Right atrium auricular region (tissue), 2 donors: ENCODE measurements at regions not wholly inside any gene's neighbourhood (a gene's known extent, or its start where the extent isn't known, plus 50 kb on each side); places are given as distances from the start of the nearest gene placed in this dataset.
"Not testable (repeated sequence)": the region's sequence is repeated elsewhere in the genome, so short reads cannot be mapped to it uniquely, and the experiment has no call there.

Experiments
- DNase-seq: peaks from one replicate; pipeline ENCODE4 v3.0.0-alpha.2; 2019; ENCODE audit warnings: low spot score
- H3K27ac ChIP-seq, 2 donors: fragments of 200-600 bp; sonication (generic); 1 replicate in 1 of 2; 2 replicates in 1 of 2; pipeline ENCODE4 v1.5.1; 2016 to 2019
- H3K27me3 ChIP-seq, 2 donors: fragments of 200-600 bp; sonication (generic); one replicate each; pipeline versions ENCODE4 v1.5.1 to v1.6.0; 2017 to 2019
- H3K36me3 ChIP-seq: fragments of 200-600 bp; sonication (generic); one replicate; pipeline ENCODE4 v1.5.1; 2016
- H3K4me1 ChIP-seq, 2 donors: fragments of 200-600 bp; sonication (generic); one replicate each; pipeline versions ENCODE4 v1.5.1 to v1.6.0; 2017 to 2019
- H3K4me3 ChIP-seq, 2 donors: fragments of 200-600 bp; sonication (generic); 1 replicate in 1 of 2; 2 replicates in 1 of 2; pipeline ENCODE4 v1.5.1; 2017 to 2019; ENCODE audit warnings: mild to moderate bottlenecking in 1 of 2, moderate library complexity in 1 of 2
- H3K9me3 ChIP-seq, 2 donors: fragments of 200-600 bp; sonication (generic); one replicate each; pipeline ENCODE4 v1.5.1; 2019
- TF ChIP-seq, protein P1 (sequence below), 2 donors: fragments of 200-600 bp; sonication (generic); IDR thresholded peaks; one replicate each; pipeline ENCODE4 v1.5.1; 2019; ENCODE audit warnings: antibody characterized with exemption in 2 of 2

DNA sequence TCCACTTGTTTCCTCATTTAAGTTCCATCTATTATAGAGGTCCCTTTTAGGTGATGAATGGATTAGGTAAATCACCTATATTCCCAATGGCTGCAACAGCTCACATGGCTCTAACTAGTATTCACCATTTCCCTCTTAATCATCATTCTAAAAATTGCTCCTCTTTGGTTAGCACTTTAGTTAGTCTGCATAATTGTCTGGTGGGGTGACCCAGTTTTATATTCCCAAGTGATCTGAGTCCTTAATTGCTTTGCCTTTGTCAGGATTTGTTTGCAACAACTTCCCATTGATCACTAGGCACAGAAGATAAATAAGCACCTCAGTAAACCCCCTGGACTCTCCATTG lies 395.2 kb downstream of the RAB38 start:
- Histone ChIP-seq H3K36me3 (no peaks in the 10 kb centered on the region), H3K27ac (no peak overlapping the region), H3K4me3 (no peak overlapping the region), H3K27me3 (no peaks in the 10 kb centered on the region), H3K9me3 (no peaks in the 10 kb centered on the region), H3K4me1 (no peaks in the 10 kb centered on the region)
- DNase-seq = no peak
- TF ChIP-seq, protein P1, sequence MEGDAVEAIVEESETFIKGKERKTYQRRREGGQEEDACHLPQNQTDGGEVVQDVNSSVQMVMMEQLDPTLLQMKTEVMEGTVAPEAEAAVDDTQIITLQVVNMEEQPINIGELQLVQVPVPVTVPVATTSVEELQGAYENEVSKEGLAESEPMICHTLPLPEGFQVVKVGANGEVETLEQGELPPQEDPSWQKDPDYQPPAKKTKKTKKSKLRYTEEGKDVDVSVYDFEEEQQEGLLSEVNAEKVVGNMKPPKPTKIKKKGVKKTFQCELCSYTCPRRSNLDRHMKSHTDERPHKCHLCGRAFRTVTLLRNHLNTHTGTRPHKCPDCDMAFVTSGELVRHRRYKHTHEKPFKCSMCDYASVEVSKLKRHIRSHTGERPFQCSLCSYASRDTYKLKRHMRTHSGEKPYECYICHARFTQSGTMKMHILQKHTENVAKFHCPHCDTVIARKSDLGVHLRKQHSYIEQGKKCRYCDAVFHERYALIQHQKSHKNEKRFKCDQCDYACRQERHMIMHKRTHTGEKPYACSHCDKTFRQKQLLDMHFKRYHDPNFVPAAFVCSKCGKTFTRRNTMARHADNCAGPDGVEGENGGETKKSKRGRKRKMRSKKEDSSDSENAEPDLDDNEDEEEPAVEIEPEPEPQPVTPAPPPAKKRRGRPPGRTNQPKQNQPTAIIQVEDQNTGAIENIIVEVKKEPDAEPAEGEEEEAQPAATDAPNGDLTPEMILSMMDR (IDR thresholded peaks at IDR 0.05) = no peak

DNA sequence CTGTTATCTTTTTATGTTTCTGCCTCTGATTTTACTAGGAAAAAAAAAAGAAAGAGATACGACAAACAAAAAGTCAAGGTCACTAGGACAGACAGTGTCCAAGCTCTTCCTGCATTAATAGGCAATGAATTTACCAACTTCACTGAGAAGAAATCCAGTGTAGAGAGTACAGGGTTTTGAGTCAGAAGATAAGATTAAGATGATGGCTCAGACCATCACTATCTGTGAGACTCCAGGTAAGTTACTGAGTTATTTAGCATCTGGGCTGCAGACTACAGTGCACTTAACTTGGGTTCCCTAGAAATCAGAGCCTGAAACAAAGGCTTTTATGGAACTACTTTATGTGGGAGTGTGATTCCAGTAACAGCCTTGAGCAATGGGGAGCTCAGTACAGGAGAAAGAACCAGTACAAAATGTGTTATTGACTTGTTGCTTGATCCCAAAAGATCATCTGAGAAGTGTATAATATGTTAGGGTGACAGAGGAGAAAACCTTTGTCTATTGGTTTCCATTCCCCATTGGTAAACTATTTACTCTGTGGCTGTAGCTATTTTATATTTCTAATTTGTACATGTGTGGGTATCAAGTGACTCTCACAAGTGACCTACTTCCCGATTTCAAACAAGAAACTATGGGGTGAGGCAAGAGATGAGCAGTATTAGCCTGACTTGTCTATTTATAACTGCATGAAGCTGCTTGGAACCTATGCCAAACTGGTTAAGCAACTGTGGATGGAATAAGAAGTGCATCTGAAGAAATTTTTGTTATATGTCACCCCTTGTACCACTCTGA lies 395.8 kb downstream of the RAB38 start:
- no peaks in the 10 kb centered on the region for H3K9me3 ChIP-seq

DNA sequence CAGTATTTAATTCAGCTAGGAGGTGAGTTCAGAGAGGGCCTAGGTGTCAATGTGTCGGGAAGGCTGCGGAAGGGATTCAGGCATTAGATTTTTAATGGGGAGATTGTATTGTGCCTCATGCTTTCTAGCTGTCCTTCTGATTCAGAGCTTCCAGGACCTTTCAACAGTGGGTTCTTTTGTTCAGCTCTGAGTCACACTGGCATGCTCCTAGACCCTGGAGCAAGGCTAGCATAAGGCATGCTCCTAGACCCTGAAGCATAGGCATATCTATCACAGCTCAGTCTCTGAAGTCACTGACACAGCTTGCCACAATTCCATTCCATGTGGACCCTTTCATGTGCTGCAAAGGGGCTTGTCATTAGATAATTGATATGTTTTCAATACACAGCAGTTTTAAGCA lies 396.9 kb downstream of the RAB38 start:
- no peak for DNase-seq
- Histone ChIP-seq H3K9me3 (no peaks in the 10 kb centered on the region), H3K4me3 (no peak overlapping the region), H3K27ac (no peak overlapping the region), H3K4me1 (no peaks in the 10 kb centered on the region), H3K36me3 (no peaks in the 10 kb centered on the region), H3K27me3 (no peaks in the 10 kb centered on the region)
- TF ChIP-seq, protein P1 (IDR thresholded peaks at IDR 0.05) = no peak

More for the DNA sequence above, 395.8 kb downstream of the RAB38 start:
- Histone ChIP-seq H3K4me1 (no peaks in the 10 kb centered on the region), H3K36me3 (no peaks in the 10 kb centered on the region), H3K27ac (no peak overlapping the region), H3K27me3 (no peaks in the 10 kb centered on the region), H3K4me3 (no peak overlapping the region)
- TF ChIP-seq, protein P1 (IDR thresholded peaks at IDR 0.05) = no peak
- DNase-seq = no peak

DNA sequence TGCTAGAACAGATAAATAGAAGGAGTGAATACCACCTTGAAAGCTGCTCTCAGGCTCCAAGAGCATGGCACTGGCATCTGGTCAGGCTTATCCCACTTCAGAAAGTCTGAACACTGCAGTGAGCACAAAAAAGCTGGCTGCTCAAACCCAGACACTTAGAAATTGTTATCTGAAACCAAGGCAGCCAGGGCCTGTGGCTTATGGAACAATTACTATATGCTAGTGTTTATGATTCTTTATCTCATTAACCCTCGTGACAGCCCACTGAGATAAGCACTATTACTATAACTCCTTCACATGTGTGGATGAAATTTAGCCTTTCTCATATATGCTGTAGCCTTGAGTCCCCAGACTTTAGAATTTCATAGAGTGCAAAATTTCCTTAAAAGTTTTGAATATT lies 400.2 kb downstream of the RAB38 start:
- TF ChIP-seq, protein P1 (IDR thresholded peaks at IDR 0.05) = no peak

DNA sequence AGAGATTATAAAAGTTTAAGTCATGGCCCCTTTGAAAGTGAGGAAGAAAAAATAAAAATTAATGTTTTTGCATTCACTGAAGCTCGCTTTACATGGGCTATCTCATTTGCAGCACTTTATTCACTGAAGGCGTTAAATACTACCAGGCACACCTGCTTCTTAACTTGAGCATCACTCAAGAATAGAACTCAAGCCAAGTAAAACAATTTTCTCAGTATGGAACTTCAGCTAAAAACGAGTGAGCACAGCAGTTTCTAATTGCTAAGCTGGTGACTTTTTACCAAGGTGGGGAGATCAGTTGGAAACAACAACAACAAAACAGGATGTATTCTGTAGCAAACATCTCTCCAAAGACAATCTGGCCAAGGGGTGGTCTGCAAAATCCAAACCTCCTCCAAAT lies 405.6 kb downstream of the RAB38 start:
- Histone ChIP-seq H3K4me3 (no peak overlapping the region), H3K36me3 (no peaks in the 10 kb centered on the region), H3K27me3 (no peaks in the 10 kb centered on the region), H3K27ac (no peak overlapping the region), H3K9me3 (no peaks in the 10 kb centered on the region), H3K4me1 (no peaks in the 10 kb centered on the region)
- TF ChIP-seq, protein P1 (IDR thresholded peaks at IDR 0.05) = no peak
- DNase-seq = no peak

More for the DNA sequence above, 400.2 kb downstream of the RAB38 start:
- H3K36me3 ChIP-seq = no peaks in the 10 kb centered on the region
- H3K9me3 ChIP-seq = no peaks in the 10 kb centered on the region
- no peak overlapping the region for H3K4me3 ChIP-seq
- no peaks in the 10 kb centered on the region for H3K4me1 ChIP-seq
- no peak for DNase-seq
- no peaks in the 10 kb centered on the region for H3K27me3 ChIP-seq
- no peak overlapping the region for H3K27ac ChIP-seq

DNA sequence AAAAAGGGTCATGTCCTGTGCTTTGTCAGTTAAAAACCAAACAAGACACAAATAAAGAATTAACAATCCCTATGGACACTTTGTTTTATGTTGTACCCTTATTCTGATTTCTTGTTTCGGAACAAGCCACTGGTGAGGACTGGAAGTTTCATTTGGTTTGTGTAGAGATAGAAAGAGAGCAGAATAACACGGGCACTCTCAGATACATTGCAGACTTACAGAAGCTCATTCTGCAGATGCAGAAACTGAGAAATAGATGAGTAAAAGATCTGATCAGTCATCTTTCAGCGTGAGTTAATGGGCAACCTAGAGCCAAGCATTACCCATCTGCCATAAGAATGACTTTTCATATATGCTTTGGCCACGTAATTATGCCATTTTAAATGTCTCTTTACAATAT lies 407.6 kb downstream of the RAB38 start:
- H3K4me3 ChIP-seq = no peak overlapping the region
- no peak overlapping the region for H3K27ac ChIP-seq
- H3K4me1 ChIP-seq = no peaks in the 10 kb centered on the region
- no peaks in the 10 kb centered on the region for H3K9me3 ChIP-seq
- TF ChIP-seq, protein P1 (IDR thresholded peaks at IDR 0.05) = no peak
- H3K36me3 ChIP-seq = no peaks in the 10 kb centered on the region
- no peak for DNase-seq
- H3K27me3 ChIP-seq = no peaks in the 10 kb centered on the region

DNA sequence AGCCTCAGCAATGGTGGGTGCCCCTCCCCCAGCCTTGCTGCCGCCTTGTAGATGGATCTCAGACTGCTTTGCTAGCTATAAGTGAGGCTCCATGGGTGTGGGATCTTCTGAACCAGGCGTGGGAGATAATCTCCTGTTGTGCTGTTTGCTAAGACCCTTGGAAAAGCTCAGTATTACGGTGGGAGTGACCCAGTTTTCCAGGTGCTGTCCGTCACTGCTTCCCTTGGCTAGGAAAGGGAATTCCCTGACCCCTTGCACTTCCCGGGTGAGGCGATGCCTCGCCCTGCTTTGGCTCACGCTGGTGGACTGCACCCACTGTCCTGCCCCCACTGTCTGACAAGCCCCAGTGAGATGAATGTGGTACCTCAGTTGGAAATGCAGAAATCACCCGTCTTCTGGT lies 411.2 kb downstream of the RAB38 start:
- H3K27ac ChIP-seq, H3K36me3 ChIP-seq, H3K27me3 ChIP-seq, DNase-seq, H3K9me3 ChIP-seq, H3K4me3 ChIP-seq, H3K4me1 ChIP-seq: not testable (repeated sequence)
